ENCODE measurements at regions not wholly inside any gene's neighbourhood (a gene's known extent, or its start where the extent isn't known, plus 50 kb on each side); places are given as distances from the start of the nearest gene placed in this dataset.

GRCh38 chr4:130648570-130648969, 1552.6 kb downstream of the C4orf33 start:
- TF ChIP-seq YY1 (IDR thresholded peaks at IDR 0.05) (no peak), ZBTB33 (IDR thresholded peaks at IDR 0.05) (no peak), SP1 (IDR thresholded peaks at IDR 0.05) (no peak), TAF1 (conservative IDR thresholded peaks at IDR 0.05) (no peak), FOXA2 (IDR thresholded peaks at IDR 0.05) (no peak), HNF4A (conservative IDR thresholded peaks at IDR 0.05) (peak; percentile 64 to 83), HNF4G (IDR thresholded peaks at IDR 0.05) (peak; percentile 19), FOXA1 (IDR thresholded peaks at IDR 0.05) (no peak)
- H3K9ac ChIP-seq (ENCODE audit: low read depth in 1 of 2, low read length in 2 of 2), result no peak overlapping the region
- DNase-seq (ENCODE audit: low spot score), result no peak
- H3K27me3 ChIP-seq (ENCODE audit: control insufficient read depth in 4 of 4, insufficient read depth in 4 of 4, low read length in 3 of 4), result peaks cover 0 to 2% (median 0%) of the 10 kb centered on the region in 4 donors
- no peaks in the 10 kb centered on the region for H3K4me1 ChIP-seq (ENCODE audit: control insufficient read depth in 4 of 4, insufficient read depth in 4 of 4, low read length in 3 of 4)
- 56% methylated on average over 2 of the region's 2 CpGs for WGBS
- H3K36me3 ChIP-seq (ENCODE audit: control insufficient read depth in 4 of 4, insufficient read depth in 3 of 4, low read depth in 1 of 4, low read length in 3 of 4), result no peaks in the 10 kb centered on the region
- peak overlapping the region in 2 of 3 donors; percentile 25 to 51 for H3K4me3 ChIP-seq (ENCODE audit: low read depth in 1 of 3, low read length in 3 of 3)
- H3K27ac ChIP-seq (ENCODE audit: low read depth in 1 of 2, low read length in 2 of 2), result no peak overlapping the region
- H3K9me3 ChIP-seq (ENCODE audit: control insufficient read depth in 4 of 4, low read length in 3 of 4), result no peaks in the 10 kb centered on the region

GRCh38 chr4:130653842-130654241, 1557.9 kb downstream of the C4orf33 start:
- no peaks in the 10 kb centered on the region for H3K36me3 ChIP-seq (ENCODE audit: control insufficient read depth in 4 of 4, insufficient read depth in 3 of 4, low read depth in 1 of 4, low read length in 3 of 4)
- no peaks in the 10 kb centered on the region for H3K4me1 ChIP-seq (ENCODE audit: control insufficient read depth in 4 of 4, insufficient read depth in 4 of 4, low read length in 3 of 4)
- H3K9me3 ChIP-seq (ENCODE audit: control insufficient read depth in 4 of 4, low read length in 3 of 4), result no peaks in the 10 kb centered on the region
- WGBS, result 72% methylated on average over 6 of the region's 6 CpGs
- H3K27me3 ChIP-seq (ENCODE audit: control insufficient read depth in 4 of 4, insufficient read depth in 4 of 4, low read length in 3 of 4), result peaks cover 0 to 2% (median 0%) of the 10 kb centered on the region in 4 donors
- H3K9ac ChIP-seq (ENCODE audit: low read depth in 1 of 2, low read length in 2 of 2), result no peak overlapping the region
- TF ChIP-seq SP1 (IDR thresholded peaks at IDR 0.05) (no peak), RAD21 (IDR thresholded peaks at IDR 0.05) (no peak), TAF1 (conservative IDR thresholded peaks at IDR 0.05) (no peak), MAX (IDR thresholded peaks at IDR 0.05) (no peak), YY1 (IDR thresholded peaks at IDR 0.05) (no peak), CTCF (IDR thresholded peaks at IDR 0.05; ENCODE audit: low read depth, low read length, missing input control) (no peak), ZBTB33 (IDR thresholded peaks at IDR 0.05) (no peak), RXRA (IDR thresholded peaks at IDR 0.05) (no peak), NR2F2 (IDR thresholded peaks at IDR 0.05) (no peak), EGR1 (IDR thresholded peaks at IDR 0.05; ENCODE audit: low read depth in 2 of 2) (no peak), HNF4A (conservative IDR thresholded peaks at IDR 0.05) (no peak)
- TF ChIP-seq, protein P1, sequence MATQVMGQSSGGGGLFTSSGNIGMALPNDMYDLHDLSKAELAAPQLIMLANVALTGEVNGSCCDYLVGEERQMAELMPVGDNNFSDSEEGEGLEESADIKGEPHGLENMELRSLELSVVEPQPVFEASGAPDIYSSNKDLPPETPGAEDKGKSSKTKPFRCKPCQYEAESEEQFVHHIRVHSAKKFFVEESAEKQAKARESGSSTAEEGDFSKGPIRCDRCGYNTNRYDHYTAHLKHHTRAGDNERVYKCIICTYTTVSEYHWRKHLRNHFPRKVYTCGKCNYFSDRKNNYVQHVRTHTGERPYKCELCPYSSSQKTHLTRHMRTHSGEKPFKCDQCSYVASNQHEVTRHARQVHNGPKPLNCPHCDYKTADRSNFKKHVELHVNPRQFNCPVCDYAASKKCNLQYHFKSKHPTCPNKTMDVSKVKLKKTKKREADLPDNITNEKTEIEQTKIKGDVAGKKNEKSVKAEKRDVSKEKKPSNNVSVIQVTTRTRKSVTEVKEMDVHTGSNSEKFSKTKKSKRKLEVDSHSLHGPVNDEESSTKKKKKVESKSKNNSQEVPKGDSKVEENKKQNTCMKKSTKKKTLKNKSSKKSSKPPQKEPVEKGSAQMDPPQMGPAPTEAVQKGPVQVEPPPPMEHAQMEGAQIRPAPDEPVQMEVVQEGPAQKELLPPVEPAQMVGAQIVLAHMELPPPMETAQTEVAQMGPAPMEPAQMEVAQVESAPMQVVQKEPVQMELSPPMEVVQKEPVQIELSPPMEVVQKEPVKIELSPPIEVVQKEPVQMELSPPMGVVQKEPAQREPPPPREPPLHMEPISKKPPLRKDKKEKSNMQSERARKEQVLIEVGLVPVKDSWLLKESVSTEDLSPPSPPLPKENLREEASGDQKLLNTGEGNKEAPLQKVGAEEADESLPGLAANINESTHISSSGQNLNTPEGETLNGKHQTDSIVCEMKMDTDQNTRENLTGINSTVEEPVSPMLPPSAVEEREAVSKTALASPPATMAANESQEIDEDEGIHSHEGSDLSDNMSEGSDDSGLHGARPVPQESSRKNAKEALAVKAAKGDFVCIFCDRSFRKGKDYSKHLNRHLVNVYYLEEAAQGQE (IDR thresholded peaks at IDR 0.05), result no peak
- H3K27ac ChIP-seq (ENCODE audit: low read depth in 1 of 2, low read length in 2 of 2), result no peak overlapping the region
- no peak overlapping the region for H3K4me3 ChIP-seq (ENCODE audit: low read depth in 1 of 3, low read length in 3 of 3)
- no peak for DNase-seq (ENCODE audit: low spot score)
